ENCODE measurements at regions not wholly inside any gene's neighbourhood (a gene's known extent, or its start where the extent isn't known, plus 50 kb on each side); places are given as distances from the start of the nearest gene placed in this dataset.

GRCh38 chr13:111792956-111793355 is 274.0 kb upstream of the SOX1 start:
- peaks cover 0 to 27% (median 14%) of the 10 kb centered on the region in 7 donors for H3K27me3 ChIP-seq
- intact Hi-C loops (cut with DNase I), result no loop called here
- DNase-seq, result no peak
- H3K4me3 ChIP-seq, result no peak overlapping the region
- ATAC-seq, result no peak
- H3K27ac ChIP-seq, result no peak overlapping the region
- TF ChIP-seq, protein P1, sequence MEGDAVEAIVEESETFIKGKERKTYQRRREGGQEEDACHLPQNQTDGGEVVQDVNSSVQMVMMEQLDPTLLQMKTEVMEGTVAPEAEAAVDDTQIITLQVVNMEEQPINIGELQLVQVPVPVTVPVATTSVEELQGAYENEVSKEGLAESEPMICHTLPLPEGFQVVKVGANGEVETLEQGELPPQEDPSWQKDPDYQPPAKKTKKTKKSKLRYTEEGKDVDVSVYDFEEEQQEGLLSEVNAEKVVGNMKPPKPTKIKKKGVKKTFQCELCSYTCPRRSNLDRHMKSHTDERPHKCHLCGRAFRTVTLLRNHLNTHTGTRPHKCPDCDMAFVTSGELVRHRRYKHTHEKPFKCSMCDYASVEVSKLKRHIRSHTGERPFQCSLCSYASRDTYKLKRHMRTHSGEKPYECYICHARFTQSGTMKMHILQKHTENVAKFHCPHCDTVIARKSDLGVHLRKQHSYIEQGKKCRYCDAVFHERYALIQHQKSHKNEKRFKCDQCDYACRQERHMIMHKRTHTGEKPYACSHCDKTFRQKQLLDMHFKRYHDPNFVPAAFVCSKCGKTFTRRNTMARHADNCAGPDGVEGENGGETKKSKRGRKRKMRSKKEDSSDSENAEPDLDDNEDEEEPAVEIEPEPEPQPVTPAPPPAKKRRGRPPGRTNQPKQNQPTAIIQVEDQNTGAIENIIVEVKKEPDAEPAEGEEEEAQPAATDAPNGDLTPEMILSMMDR (IDR thresholded peaks at IDR 0.05), result no peak
- H3K36me3 ChIP-seq, result no peaks in the 10 kb centered on the region
- no peaks in the 10 kb centered on the region for H3K4me1 ChIP-seq
- no peaks in the 10 kb centered on the region for H3K9me3 ChIP-seq
- WGBS, 2 donors, result 83 to 88% methylated on average over 6 of the region's 6 CpGs
